ENCODE measurements at regions not wholly inside any gene's neighbourhood (a gene's known extent, or its start where the extent isn't known, plus 50 kb on each side); places are given as distances from the start of the nearest gene placed in this dataset.

DNA sequence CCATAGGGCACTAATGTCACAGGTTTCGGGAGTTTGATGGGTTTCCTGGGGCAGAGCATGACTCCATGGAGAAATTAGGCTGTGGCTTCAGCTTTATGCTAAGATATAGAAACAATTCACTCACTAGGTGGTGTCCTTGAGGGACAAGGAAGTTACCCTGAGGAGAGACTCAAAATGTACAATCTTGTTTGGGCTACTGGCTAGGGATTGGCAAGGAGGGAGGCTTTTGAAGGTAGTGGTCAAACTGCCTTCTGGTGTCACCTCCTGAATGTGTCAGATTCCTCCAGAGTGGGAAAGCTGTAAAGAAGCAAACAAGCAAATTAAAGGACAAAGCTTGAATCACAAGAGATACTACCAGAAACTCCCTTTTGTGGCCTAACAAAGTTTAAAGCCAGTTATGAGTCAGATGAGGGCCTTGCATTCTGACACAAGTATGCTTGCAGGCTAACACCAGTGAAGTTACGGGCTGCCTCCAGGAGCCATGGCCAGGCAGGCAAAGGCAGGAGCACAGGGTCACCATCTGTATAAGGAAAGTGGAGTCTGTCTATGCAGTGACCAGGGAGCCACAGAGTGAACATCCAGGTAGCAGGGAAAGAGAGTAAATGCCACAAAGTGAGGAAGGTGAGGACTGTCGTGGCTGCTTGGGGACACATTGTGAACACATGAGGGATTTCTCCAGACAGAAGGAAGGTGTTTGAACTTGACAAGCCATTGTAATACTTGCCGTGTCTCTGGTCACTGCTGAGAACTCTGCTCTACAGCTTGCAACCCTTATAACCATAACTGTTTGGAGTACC lies 107.7 kb upstream of the DTNBP1 start:
- Histone ChIP-seq H3K36me3 (ENCODE audit: control insufficient read depth in 2 of 3, insufficient read depth in 3 of 3, low read length in 3 of 3) (no peaks in the 10 kb centered on the region), H3K9me3 (ENCODE audit: control insufficient read depth in 2 of 3, insufficient read depth in 1 of 3, low read length in 3 of 3) (no peaks in the 10 kb centered on the region), H3K27me3 (ENCODE audit: control insufficient read depth, insufficient read depth, low read length) (no peaks in the 10 kb centered on the region), H3K9ac (ENCODE audit: low read length in 3 of 3) (no peak overlapping the region), H3K27ac (ENCODE audit: low read depth in 2 of 2, low read length in 2 of 2) (no peak overlapping the region), H3K4me3 (ENCODE audit: low read length in 3 of 3) (no peak overlapping the region), H3K4me1 (ENCODE audit: control insufficient read depth in 2 of 3, insufficient read depth in 2 of 3, low read depth in 1 of 3, low read length in 3 of 3) (no peaks in the 10 kb centered on the region)
- no peak for FAIRE-seq
- intact Hi-C loops (cut with DNase I): no loop called here
- TF ChIP-seq, protein P1, sequence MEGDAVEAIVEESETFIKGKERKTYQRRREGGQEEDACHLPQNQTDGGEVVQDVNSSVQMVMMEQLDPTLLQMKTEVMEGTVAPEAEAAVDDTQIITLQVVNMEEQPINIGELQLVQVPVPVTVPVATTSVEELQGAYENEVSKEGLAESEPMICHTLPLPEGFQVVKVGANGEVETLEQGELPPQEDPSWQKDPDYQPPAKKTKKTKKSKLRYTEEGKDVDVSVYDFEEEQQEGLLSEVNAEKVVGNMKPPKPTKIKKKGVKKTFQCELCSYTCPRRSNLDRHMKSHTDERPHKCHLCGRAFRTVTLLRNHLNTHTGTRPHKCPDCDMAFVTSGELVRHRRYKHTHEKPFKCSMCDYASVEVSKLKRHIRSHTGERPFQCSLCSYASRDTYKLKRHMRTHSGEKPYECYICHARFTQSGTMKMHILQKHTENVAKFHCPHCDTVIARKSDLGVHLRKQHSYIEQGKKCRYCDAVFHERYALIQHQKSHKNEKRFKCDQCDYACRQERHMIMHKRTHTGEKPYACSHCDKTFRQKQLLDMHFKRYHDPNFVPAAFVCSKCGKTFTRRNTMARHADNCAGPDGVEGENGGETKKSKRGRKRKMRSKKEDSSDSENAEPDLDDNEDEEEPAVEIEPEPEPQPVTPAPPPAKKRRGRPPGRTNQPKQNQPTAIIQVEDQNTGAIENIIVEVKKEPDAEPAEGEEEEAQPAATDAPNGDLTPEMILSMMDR (IDR thresholded peaks at IDR 0.05; ENCODE audit: borderline replicate concordance, extremely low read depth, insufficient read depth): no peak
- DNase-seq: no peak

DNA sequence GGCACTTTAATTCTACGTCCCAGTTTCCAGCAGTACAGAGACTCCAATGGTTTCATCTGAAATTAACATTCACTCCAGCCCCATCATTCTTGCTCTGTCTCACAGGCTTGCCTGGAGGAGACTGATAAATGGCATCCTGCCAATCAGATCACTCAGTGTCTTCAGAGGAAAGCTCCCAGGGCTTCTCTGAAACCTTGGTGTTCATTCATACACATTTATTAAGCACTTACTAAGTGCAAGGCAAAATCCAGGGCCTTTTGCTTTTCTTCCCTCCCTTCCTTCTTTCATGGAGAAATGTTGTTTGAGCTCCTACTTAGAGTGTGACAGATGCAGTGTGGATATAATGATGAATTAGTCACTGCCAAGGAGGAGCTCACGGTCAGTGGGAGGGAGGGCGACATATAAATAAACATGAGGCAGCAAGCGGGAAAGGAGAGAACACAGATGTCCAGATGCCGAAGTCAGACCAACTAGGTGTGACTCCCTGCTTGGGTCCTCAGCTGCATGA lies 106.7 kb upstream of the DTNBP1 start:
- H3K4me1 ChIP-seq (ENCODE audit: control insufficient read depth in 2 of 3, insufficient read depth in 2 of 3, low read depth in 1 of 3, low read length in 3 of 3): peaks cover 0 to under 1% (median 0%) of the 10 kb centered on the region in 3 donors
- FAIRE-seq (no peak), DNase-seq (peak in 1 of 5 donors; percentile 9)
- intact Hi-C loops (cut with DNase I): no loop called here
- H3K9ac ChIP-seq (ENCODE audit: low read length in 3 of 3): no peak overlapping the region
- no peak overlapping the region for H3K27ac ChIP-seq (ENCODE audit: low read depth in 2 of 2, low read length in 2 of 2)
- H3K9me3 ChIP-seq (ENCODE audit: control insufficient read depth in 2 of 3, insufficient read depth in 1 of 3, low read length in 3 of 3): no peaks in the 10 kb centered on the region
- no peaks in the 10 kb centered on the region for H3K36me3 ChIP-seq (ENCODE audit: control insufficient read depth in 2 of 3, insufficient read depth in 3 of 3, low read length in 3 of 3)
- TF ChIP-seq, protein P1 (IDR thresholded peaks at IDR 0.05; ENCODE audit: borderline replicate concordance, extremely low read depth, insufficient read depth): no peak
- H3K27me3 ChIP-seq (ENCODE audit: control insufficient read depth, insufficient read depth, low read length): no peaks in the 10 kb centered on the region
- H3K4me3 ChIP-seq (ENCODE audit: low read length in 3 of 3): no peak overlapping the region

DNA sequence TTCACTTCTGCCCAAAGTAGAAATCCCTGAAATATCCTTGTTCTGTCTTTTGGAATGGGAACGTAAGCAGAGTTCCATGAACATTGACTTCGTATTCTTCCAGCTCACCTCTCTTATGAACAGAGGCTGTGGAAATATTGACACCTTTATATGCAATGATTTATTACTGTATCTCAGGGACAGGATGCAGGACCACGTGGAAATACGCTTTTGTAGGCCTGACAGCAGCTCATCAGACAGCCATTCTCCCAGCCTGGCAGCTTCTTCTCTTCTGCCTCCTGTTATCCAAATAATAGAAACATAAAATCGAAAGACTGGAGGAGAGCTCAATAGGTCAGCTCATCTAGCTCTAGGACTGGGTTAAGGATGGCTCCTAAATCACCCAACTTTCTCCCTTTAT lies 106.2 kb upstream of the DTNBP1 start:
- H3K36me3 ChIP-seq (ENCODE audit: control insufficient read depth in 2 of 3, insufficient read depth in 3 of 3, low read length in 3 of 3): no peaks in the 10 kb centered on the region
- H3K27ac ChIP-seq (ENCODE audit: low read depth in 2 of 2, low read length in 2 of 2): no peak overlapping the region
- peaks cover 0 to 2% (median 0%) of the 10 kb centered on the region in 3 donors for H3K4me1 ChIP-seq (ENCODE audit: control insufficient read depth in 2 of 3, insufficient read depth in 2 of 3, low read depth in 1 of 3, low read length in 3 of 3)
- DNase-seq (no peak), FAIRE-seq (no peak)
- no peaks in the 10 kb centered on the region for H3K27me3 ChIP-seq (ENCODE audit: control insufficient read depth, insufficient read depth, low read length)
- H3K4me3 ChIP-seq (ENCODE audit: low read length in 3 of 3): no peak overlapping the region
- H3K9me3 ChIP-seq (ENCODE audit: control insufficient read depth in 2 of 3, insufficient read depth in 1 of 3, low read length in 3 of 3): no peaks in the 10 kb centered on the region
- intact Hi-C loops (cut with DNase I): no loop called here
- TF ChIP-seq, protein P1 (IDR thresholded peaks at IDR 0.05; ENCODE audit: borderline replicate concordance, extremely low read depth, insufficient read depth): no peak
- H3K9ac ChIP-seq (ENCODE audit: low read length in 3 of 3): no peak overlapping the region

Data from kidney (tissue), 13 donors.